ENCODE measurements at regions not wholly inside any gene's neighbourhood (a gene's known extent, or its start where the extent isn't known, plus 50 kb on each side); places are given as distances from the start of the nearest gene placed in this dataset.
"Not testable (repeated sequence)": the region's sequence is repeated elsewhere in the genome, so short reads cannot be mapped to it uniquely, and the experiment has no call there.

GRCh38 chr3:98705694-98706093, 57.4 kb upstream of the ST3GAL6 start:
- no peak for FAIRE-seq

GRCh38 chr3:98708681-98709080, 54.5 kb upstream of the ST3GAL6 start:
- FAIRE-seq: not testable (repeated sequence)

- FAIRE-seq: no peak
These were observed 53.7 kb upstream of the ST3GAL6 start for GRCh38 chr3:98709441-98709840.

GRCh38 chr3:98710067-98710659, 53.0 kb upstream of the ST3GAL6 start:
- no peak for FAIRE-seq

- FAIRE-seq: no peak
These were observed 51.7 kb upstream of the ST3GAL6 start for GRCh38 chr3:98711426-98711825.

DNA sequence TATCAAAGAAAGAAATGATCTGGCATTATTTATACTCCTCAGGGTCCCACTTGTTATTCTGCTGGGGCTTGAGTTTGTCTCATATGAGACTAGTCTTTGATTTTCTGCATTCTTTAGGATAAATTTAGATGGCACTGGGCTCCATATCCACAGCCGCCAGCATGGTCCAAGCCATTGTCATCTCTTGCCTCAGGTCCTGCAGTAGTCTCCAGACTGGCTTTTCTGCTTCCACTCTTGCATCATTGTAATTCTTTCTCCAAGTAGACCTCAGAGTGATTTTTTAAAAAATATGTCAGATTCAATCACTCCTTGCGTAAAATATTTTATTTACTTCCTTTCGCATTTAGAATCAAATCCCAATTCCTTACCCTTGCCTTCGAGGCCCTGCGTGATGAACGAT, 50.4 kb upstream of the ST3GAL6 start:
- no peak for FAIRE-seq

GRCh38 chr3:98713332-98713731, 49.8 kb upstream of the ST3GAL6 start:
- not testable (repeated sequence) for FAIRE-seq
